HG03095 (cell line): ENCODE measurements at regions not wholly inside any gene's neighbourhood (a gene's known extent, or its start where the extent isn't known, plus 50 kb on each side); places are given as distances from the start of the nearest gene placed in this dataset.
A peak's percentile ranks its signal among the peaks of the same experiment; 100 is the strongest.
"Not testable (repeated sequence)": the region's sequence is repeated elsewhere in the genome, so short reads cannot be mapped to it uniquely, and the experiment has no call there.

Experiments used
- ATAC-seq: cut with Tn5 transposase; IDR thresholded peaks from one replicate; pipeline ENCODE4 v1.9.1; 2021; ENCODE audit warnings: moderate library complexity; ENCODE audit not compliant: unreplicated experiment

- no peak for ATAC-seq
Measured at GRCh38 chr6:93183531-93183972, 235.8 kb downstream of the EPHA7 start.

GRCh38 chr6:93182938-93183479 lies 236.3 kb downstream of the EPHA7 start:
- ATAC-seq = no peak

GRCh38 chr6:93177918-93178317 lies 241.4 kb downstream of the EPHA7 start:
- ATAC-seq = no peak

GRCh38 chr6:93177438-93177837 lies 241.9 kb downstream of the EPHA7 start:
- ATAC-seq = no peak

GRCh38 chr6:93176070-93176469 lies 243.3 kb downstream of the EPHA7 start:
- peak; percentile 92 for ATAC-seq

GRCh38 chr6:93173573-93173972 lies 245.8 kb downstream of the EPHA7 start:
- not testable (repeated sequence) for ATAC-seq

- ATAC-seq = no peak
Measured at GRCh38 chr6:93165850-93166430, 253.4 kb downstream of the EPHA7 start.

GRCh38 chr6:93164781-93165180 lies 254.6 kb downstream of the EPHA7 start:
- no peak for ATAC-seq

- ATAC-seq = no peak
Measured at GRCh38 chr6:93163146-93163545, 256.2 kb downstream of the EPHA7 start.

GRCh38 chr6:93139408-93140081 lies 279.8 kb downstream of the EPHA7 start:
- no peak for ATAC-seq

GRCh38 chr6:93136111-93136510 lies 283.2 kb downstream of the EPHA7 start:
- no peak for ATAC-seq

- ATAC-seq = no peak
Measured at GRCh38 chr6:93124006-93124632, 295.2 kb downstream of the EPHA7 start.

GRCh38 chr6:93123585-93123984 lies 295.8 kb downstream of the EPHA7 start:
- ATAC-seq = no peak

- ATAC-seq = no peak
Measured at GRCh38 chr6:93120154-93120742, 299.1 kb downstream of the EPHA7 start.

GRCh38 chr6:93105907-93106306 lies 313.5 kb downstream of the EPHA7 start:
- ATAC-seq = no peak

- no peak for ATAC-seq
Measured at GRCh38 chr6:93105017-93105416, 314.3 kb downstream of the EPHA7 start.

GRCh38 chr6:93104195-93104817 lies 315.1 kb downstream of the EPHA7 start:
- no peak for ATAC-seq

GRCh38 chr6:93088621-93089501 lies 330.5 kb downstream of the EPHA7 start:
- ATAC-seq = no peak

GRCh38 chr6:93087606-93088005 lies 331.8 kb downstream of the EPHA7 start:
- no peak for ATAC-seq

- no peak for ATAC-seq
Measured at GRCh38 chr6:93086351-93086750, 333.0 kb downstream of the EPHA7 start.
